Pons (tissue), 1 donor: ENCODE measurements at regions not wholly inside any gene's neighbourhood (a gene's known extent, or its start where the extent isn't known, plus 50 kb on each side); places are given as distances from the start of the nearest gene placed in this dataset.

Source experiments
- DNase-seq: peaks from one replicate; pipeline ENCODE4 v3.0.0-alpha.2; 2016; ENCODE audit warnings: low spot score

GRCh38 chr6:163835439-163836171 is 421.1 kb downstream of the QKI start:
- DNase-seq = no peak

GRCh38 chr6:163834226-163834970 is 419.9 kb downstream of the QKI start:
- no peak for DNase-seq

GRCh38 chr6:163831736-163832135 is 417.2 kb downstream of the QKI start:
- DNase-seq = no peak

DNA sequence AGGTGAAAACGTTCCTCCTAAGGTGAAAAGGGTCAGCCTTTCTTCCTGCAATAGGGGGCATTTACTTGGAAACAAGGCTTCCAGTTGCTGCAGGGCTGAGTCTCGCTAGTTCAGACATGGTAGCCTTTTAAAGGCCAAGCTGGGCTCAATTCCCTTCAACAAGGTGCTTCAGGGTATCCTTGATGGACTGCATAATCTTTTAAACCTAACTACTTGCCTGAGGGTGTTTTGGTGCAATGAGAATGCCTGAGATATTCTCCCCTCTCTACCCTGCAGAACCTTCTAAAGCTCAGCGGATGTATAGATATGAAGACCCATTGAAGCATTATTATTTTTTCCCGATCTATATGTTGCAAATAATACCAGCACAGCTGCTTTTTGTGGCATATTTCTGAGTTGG is 416.1 kb downstream of the QKI start:
- DNase-seq = no peak

DNA sequence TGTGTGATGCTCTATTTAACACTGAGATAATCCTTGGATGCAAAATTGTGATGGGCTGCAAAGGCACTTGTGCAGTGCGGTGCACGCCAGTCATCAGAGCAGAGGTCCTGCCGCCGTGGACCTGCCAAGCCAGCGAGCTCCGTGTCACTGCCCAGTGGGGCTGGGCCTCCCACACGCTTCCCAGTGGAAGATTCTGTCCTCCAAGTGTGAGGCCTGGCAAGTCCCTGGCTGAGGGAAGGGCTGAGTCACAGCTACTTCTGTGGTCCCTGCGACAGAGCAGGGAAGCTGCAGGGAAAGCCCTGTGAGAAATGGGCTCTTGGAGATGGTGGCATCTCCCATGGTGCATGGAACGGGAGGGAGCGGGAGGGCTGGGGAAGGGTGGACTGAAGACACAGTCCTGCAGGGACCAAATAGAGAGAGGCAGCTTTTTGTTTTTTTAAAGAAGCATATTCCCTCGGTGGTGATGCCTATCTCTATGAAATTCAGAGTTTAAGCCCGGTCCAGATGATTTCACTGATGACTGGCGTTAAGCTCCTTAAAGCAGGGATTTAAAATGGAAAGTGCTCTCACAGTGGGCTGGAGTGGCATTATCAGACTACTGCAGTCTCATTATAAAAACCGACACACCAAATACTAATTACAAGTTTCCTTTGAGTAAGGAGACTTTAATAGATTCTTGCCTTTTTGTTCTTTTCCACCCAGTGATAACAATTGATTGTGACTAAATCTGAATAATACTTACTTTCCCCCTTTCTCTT is 413.7 kb downstream of the QKI start:
- DNase-seq = no peak

DNA sequence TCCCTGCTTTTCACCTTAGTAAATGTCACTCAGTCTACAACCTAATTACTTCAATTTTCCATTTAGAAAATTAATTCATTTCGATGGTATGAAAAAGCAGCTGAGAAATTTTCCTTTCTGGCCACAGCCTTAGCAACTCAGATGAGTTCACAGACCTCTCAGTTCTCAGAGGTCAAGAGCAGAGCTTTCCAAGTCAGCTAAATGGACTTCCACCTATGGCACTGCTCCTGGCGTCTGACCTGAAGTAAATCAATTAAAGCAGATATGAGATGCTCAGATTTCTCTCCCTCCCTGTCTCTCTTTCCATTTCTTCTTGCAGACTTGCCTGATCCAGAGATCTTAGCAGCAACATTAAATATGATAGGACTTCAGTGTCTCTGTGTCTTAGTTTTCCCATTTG is 412.6 kb downstream of the QKI start:
- no peak for DNase-seq

DNA sequence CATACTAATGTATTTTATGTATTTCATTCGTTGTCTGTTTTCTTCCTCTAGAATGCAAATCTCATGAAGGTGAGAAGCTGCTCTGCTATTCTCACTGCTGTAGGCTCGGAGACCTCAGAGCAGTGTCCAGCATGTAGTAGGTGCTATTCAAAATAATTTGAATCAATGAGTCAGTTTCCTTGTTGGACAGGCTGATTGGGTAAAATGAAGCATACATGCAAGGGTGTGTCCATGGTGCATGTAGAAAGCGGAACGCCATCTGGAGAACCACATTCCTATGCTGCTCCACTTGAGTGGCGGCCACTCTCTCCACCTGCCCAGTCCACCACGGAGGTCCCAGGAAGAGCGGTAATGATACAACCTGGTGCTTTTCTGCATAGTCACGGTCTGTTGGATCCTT is 412.1 kb downstream of the QKI start:
- no peak for DNase-seq

DNA sequence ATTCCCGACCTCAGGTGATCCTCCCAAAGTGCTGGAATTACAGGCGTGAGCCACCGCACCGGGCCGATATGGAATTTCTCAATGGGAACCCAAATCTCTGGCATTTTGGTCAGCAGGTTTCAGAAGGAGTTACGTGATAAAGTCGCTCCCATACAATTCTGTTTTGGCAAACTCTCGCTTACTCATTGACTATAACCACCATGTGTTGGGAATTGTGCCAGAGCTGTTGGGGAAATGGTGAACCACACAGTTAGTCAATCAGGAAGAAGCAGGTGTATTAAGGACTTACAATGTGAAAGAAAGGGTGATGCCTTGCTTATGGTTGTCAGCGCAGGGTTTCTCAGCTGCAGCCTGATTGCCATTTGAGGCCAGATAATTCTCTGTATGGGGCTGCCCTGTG is 410.5 kb downstream of the QKI start:
- DNase-seq = no peak

DNA sequence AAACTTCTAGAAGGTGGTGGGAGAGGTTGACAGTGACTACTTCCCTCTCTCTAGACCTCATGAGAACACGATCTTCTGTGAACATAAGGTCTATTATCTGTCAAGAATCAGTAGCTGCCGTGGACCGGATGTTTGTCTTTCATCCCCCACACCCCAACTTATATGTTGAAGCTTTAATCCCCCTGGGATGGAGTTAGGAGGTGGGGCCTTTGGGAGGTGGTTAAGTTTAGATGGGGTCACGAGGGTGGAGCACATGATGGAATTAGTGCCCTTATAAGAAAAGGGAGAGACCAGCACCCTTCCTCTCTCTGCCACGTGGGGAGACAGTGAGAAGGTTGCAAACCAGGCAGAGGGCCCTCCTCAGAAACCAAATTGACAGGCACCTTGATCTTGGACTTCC is 409.1 kb downstream of the QKI start:
- no peak for DNase-seq

DNA sequence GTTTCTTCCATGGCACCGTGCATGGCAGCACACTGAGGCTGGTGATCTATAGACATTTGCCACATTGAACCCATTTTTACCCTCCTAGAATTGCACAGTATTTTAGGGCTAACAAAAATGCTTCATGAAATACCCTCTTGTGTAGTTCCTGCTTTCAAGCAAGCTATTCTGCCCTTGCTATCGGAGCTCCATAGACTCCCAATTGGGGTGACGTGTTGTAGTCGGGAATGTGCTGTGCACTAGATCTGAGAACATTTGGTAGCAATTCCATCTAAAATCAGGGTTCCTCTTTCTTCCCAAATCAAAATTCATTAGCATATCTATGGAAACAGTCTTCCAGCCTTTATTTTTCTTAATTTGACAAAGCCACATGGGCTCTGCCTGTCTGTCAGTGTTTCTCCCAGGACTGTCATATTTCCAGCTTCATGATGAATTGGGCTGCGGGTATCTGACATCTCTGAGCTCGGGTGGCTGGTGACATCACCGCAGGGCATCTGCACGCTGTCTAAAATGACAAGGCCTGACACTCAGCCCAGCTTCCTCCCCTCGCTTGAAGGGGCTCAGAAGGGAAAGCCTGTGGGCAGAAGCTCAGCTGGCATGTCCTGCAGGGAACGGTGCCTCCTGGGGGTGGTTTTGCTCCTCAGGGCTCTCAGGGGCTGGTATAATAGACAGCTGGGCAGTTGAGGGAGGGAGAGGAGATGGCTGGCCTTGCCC is 406.4 kb downstream of the QKI start:
- no peak for DNase-seq

DNA sequence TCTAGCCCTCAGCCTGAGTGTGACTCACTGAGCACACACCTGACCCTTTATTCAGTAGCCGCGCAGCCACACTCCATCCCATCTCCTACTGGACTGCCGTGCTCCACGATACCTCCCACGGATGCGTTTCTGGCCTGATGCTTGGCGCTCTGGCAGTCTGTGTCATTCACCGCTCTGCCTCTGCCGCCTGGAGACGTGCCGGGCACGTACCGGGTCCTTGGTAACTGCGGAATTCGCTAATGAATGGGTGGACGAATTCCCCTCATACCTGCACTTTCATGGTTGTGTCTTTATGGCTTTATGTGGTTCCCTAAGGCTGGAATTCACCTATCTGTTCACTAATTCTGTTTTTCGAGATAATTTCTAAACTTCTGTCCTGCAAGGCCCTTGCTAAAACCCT is 405.7 kb downstream of the QKI start:
- no peak for DNase-seq

DNA sequence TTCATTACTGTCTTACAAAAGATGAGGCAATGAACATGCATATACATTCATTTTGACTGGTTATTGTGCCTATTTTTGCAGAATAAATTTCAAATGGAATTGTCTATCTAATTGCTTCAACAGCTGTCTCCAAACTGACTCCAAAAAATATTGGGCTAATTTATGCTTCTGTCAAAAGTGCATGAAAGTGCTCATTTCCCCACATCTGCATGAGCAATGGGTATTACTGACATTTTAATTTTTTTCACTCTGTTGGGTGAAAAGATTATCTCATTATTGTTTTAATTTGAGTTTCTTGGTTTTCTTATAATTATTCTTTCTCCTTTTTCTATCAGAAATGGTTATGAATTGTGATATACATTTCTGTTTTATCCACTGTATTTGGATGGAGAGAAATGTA is 404.2 kb downstream of the QKI start:
- no peak for DNase-seq

DNA sequence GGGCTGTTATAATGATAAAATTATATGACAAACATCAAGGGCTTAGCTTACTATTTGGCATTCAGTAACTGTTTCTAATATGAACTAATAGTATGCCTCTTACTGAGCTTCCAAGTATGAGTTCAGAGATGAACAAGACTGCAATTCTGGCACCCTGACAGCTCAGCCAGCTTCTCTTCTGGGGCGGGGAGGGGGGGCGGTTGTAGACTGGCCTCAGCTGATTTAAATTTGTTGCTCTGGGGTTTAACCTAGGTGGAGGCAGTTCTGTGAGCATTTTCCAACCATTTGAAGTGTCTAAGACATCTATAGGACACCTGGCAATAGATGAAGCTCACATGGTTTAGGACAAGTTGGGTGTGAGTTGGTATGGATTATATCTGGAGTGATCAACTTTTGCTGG is 401.9 kb downstream of the QKI start:
- DNase-seq = no peak

- no peak for DNase-seq
These were observed 401.3 kb downstream of the QKI start for GRCh38 chr6:163815796-163816195.

DNA sequence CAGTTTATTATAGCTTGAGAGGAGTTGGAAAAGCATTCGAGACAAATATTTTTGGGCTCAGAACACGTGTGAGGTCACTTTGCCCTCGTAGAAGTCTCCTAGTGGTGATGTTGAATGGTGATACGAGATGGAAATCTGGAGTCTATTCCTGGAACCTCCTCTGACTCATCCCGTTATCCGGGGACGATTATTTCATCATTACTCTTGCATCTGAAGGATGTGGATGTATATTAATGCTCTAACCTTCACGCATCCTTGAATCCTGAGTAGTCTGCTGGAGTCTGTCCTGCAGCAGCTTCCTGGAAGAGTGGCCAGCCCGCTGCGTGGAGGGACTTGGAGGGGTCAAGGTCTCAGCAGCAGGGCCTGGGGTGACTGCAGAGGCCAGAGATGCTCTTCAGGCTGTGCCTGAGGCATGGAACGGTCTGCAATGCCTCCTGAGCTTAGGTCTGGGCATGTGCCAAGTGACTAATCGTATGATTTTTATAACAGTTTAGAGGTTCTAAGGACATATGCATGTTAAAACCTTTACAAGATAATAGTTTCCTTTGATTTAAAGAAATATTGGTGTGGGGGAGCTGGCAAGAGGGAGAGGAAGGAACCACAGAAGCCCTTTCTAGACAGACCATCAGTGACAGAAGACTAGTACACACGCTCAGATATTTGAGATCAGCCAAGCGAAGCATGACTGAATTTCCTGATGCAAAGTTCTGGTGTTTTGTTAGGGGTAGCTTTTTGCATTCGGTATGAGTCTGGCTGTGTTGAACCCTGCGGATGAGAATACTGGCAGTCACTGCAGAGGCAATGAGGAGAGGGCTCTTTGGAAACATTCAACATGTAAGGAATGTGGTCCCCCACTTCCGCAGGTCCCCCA is 400.2 kb downstream of the QKI start:
- no peak for DNase-seq

GRCh38 chr6:163813979-163814493 is 399.5 kb downstream of the QKI start:
- DNase-seq = peak; percentile 29

DNA sequence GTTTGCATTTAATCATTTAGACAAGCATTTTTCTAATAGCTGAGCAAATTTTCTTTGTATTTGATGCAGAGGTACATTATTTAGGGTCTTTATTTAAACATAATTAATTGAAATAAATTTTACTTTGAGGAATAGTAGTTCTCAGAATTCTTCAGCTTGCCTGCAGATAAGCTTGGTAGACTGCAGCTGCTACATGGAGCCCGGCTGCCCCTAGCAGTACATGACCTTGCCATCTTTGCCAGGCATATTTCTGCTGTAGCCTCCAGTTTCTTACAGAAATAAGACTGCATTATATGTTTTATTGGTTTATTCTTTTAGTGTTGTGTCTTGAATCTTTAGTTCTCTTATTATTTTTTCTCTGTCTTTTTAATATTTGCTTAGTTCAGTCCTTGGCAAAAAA is 396.8 kb downstream of the QKI start:
- no peak for DNase-seq

DNA sequence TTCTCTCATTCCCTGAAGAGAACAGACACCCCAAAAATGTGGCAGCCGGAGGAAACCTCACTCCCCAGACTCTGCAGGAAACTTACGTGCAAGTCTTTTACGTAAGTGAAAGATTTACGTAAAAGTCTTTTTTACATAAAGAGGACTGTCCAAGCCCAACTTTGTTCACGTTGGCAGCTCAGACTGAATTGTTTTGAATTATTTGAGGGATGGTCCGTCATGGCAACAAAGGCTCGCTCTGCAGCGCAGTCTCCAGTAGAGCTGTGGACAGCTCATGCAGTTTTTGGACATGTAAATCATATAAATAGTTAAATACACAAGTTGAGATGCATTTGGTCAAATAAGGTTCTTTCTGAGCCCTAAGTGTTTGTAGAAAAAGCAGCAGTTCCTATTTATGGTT is 394.8 kb downstream of the QKI start:
- DNase-seq = no peak

DNA sequence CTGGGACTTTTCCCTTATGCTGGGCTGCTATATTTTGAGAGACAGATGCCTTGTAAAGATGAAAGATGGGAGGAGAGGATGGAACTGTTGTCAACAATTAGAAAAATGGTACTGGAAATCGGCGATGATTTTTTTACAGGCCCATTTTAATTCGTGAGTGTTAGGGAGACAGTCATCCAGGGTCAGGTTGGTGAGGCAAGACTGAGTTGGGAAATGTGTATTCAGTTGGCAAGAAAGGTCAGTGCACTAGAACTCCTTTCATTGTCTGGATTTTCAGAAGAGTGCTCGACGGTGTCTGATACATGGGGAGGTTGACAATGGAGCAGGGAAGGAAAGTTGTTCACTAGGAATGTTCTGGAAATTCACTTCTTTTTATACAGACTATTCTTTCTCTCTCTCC is 394.4 kb downstream of the QKI start:
- DNase-seq = no peak

DNA sequence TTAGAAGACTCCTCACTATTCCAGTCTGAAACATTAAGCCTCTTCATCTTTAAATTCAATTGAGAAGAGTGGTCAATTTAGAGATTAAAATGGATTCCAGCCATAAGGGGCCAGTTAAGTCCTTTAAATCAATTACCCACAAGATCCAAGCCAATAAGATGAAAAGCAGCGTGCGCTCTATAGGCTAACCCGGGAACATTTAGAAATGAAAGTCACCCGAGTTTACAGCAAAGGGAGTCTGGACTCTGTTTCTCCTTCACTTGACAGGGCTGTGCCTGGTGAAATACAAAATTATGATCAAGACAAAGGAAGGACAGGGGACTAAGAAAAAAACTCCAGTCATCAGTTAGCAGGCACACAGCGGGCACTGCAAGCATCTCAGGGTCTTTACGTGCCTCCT is 393.7 kb downstream of the QKI start:
- DNase-seq = no peak
